ENCODE measurements at regions not wholly inside any gene's neighbourhood (a gene's known extent, or its start where the extent isn't known, plus 50 kb on each side); places are given as distances from the start of the nearest gene placed in this dataset.
"Not testable (repeated sequence)": the region's sequence is repeated elsewhere in the genome, so short reads cannot be mapped to it uniquely, and the experiment has no call there.

GRCh38 chr9:84070590-84070989 lies 90.0 kb downstream of the RMI1 start:
- no peak for TF ChIP-seq CTCF (IDR thresholded peaks at IDR 0.05; ENCODE audit: low read depth, low read length)
- H3K4me3 ChIP-seq (ENCODE audit: low read depth, low read length): no peak overlapping the region

GRCh38 chr9:84072621-84073180 lies 92.1 kb downstream of the RMI1 start:
- no peak for TF ChIP-seq CTCF (IDR thresholded peaks at IDR 0.05; ENCODE audit: low read depth, low read length)
- H3K4me3 ChIP-seq (ENCODE audit: low read depth, low read length): no peak overlapping the region

- no peak for TF ChIP-seq CTCF (IDR thresholded peaks at IDR 0.05; ENCODE audit: low read depth, low read length)
- H3K4me3 ChIP-seq (ENCODE audit: low read depth, low read length): no peak overlapping the region
Observed at GRCh38 chr9:84075004-84075403, 94.4 kb downstream of the RMI1 start.

GRCh38 chr9:84076384-84076783 lies 95.8 kb downstream of the RMI1 start:
- no peak overlapping the region for H3K4me3 ChIP-seq (ENCODE audit: low read depth, low read length)
- no peak for TF ChIP-seq CTCF (IDR thresholded peaks at IDR 0.05; ENCODE audit: low read depth, low read length)

- H3K4me3 ChIP-seq (ENCODE audit: low read depth, low read length): not testable (repeated sequence)
Observed at GRCh38 chr9:84077816-84078215, 97.2 kb downstream of the RMI1 start.

- no peak for TF ChIP-seq CTCF (IDR thresholded peaks at IDR 0.05; ENCODE audit: low read depth, low read length)
- H3K4me3 ChIP-seq (ENCODE audit: low read depth, low read length): peak overlapping the region; percentile 14; the same call in 1 of the 2 replicates
Observed at GRCh38 chr9:84079994-84080393, 99.4 kb downstream of the RMI1 start.

GRCh38 chr9:84101964-84102632 lies 121.5 kb downstream of the RMI1 start:
- TF ChIP-seq CTCF (IDR thresholded peaks at IDR 0.05; ENCODE audit: low read depth, low read length): no peak
- no peak overlapping the region for H3K4me3 ChIP-seq (ENCODE audit: low read depth, low read length)

All from WI38 (cell line).